ENCODE measurements at regions not wholly inside any gene's neighbourhood (a gene's known extent, or its start where the extent isn't known, plus 50 kb on each side); places are given as distances from the start of the nearest gene placed in this dataset.

GRCh38 chr6:145118224-145118623 lies 617.1 kb downstream of the EPM2A start:
- peaks cover 2% of the 10 kb centered on the region for H3K9me3 Mint-ChIP-seq
- no peak overlapping the region for H3K27ac Mint-ChIP-seq
- H3K4me3 Mint-ChIP-seq = no peak overlapping the region
- H3K36me3 Mint-ChIP-seq (ENCODE audit: low read depth) = no peaks in the 10 kb centered on the region
- no peaks in the 10 kb centered on the region for H3K4me1 Mint-ChIP-seq
- no peaks in the 10 kb centered on the region for H3K27me3 Mint-ChIP-seq (ENCODE audit: low read depth)
- no peak for TF ChIP-seq CTCF (IDR thresholded peaks at IDR 0.05; ENCODE audit: unreplicated experiment in 3 of 3)

DNA sequence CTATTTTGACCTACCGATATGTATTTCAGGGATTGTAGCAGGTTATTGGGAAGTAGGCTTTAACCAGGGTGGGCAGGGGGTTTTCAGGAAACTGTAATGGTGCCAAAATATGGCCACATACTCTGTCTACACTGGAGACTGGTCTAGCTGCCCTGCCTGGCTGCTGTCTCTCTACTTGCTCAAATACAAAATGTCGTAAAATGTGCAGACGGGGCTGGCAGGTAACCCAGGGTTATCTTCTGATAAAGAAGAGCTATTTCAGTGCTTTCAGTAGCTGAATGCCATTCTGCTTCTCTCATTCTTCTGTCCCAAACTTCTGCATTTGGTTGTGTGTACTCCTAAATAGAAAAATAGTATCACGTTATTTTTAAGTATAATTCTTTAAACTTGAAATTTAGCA lies 616.2 kb downstream of the EPM2A start:
- Mint-ChIP-seq H3K27me3 (ENCODE audit: low read depth) (no peaks in the 10 kb centered on the region), H3K36me3 (ENCODE audit: low read depth) (no peaks in the 10 kb centered on the region), H3K9me3 (peaks cover 9% of the 10 kb centered on the region), H3K27ac (no peak overlapping the region), H3K4me1 (no peaks in the 10 kb centered on the region), H3K4me3 (no peak overlapping the region)
- no peak for TF ChIP-seq CTCF (IDR thresholded peaks at IDR 0.05; ENCODE audit: unreplicated experiment in 3 of 3)

DNA sequence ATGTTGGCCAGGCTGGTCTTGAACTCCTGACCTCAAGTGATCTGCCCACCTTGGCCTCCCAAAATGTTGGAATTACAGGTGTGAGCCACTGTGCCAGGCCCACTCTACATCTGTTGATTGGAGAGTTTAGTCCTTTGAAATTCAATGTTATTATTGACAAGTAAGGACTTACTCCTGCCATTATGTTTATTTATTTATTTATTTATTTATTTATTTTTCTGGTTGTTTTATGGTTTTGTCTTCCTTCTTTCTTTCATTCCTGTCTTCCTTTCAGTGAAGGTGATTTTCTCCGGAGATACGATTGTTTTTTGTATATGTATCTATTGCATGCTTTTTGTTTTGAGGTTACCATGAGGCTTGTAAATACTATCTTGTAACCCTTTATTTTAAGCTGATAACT lies 602.6 kb downstream of the EPM2A start:
- H3K9me3 Mint-ChIP-seq = peaks cover 7% of the 10 kb centered on the region
- no peak overlapping the region for H3K4me3 Mint-ChIP-seq
- no peaks in the 10 kb centered on the region for H3K4me1 Mint-ChIP-seq
- H3K27me3 Mint-ChIP-seq (ENCODE audit: low read depth) = no peaks in the 10 kb centered on the region
- TF ChIP-seq CTCF (IDR thresholded peaks at IDR 0.05; ENCODE audit: unreplicated experiment in 3 of 3) = no peak
- no peaks in the 10 kb centered on the region for H3K36me3 Mint-ChIP-seq (ENCODE audit: low read depth)
- H3K27ac Mint-ChIP-seq = no peak overlapping the region

DNA sequence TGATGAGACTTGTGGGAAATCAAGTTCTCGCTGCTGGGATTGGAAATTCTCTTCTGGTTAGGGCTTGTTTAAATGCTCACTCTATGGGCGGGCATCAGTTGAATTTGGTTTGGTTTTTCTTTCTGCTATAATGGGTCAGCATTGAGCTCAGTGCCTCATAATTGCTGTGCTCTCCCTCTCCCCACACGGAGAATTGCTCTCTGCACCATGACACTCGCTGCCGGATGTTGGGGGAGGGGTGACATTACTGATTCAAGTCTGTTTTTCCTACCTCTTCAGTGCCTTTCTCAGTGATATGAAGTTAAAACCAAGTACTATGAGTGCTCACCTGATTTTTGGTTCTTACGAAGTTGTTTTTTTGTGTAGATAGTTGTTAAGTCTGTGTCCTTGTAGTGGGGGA lies 599.6 kb downstream of the EPM2A start:
- Mint-ChIP-seq H3K36me3 (ENCODE audit: low read depth) (no peaks in the 10 kb centered on the region), H3K4me1 (no peaks in the 10 kb centered on the region), H3K4me3 (no peak overlapping the region), H3K27me3 (ENCODE audit: low read depth) (no peaks in the 10 kb centered on the region), H3K9me3 (no peaks in the 10 kb centered on the region), H3K27ac (no peak overlapping the region)
- TF ChIP-seq CTCF (IDR thresholded peaks at IDR 0.05; ENCODE audit: unreplicated experiment in 3 of 3) = no peak

GRCh38 chr6:145137425-145137824 lies 597.9 kb downstream of the EPM2A start:
- H3K27me3 Mint-ChIP-seq (ENCODE audit: low read depth) = no peaks in the 10 kb centered on the region
- no peaks in the 10 kb centered on the region for H3K4me1 Mint-ChIP-seq
- H3K27ac Mint-ChIP-seq = no peak overlapping the region
- no peak overlapping the region for H3K4me3 Mint-ChIP-seq
- no peak for TF ChIP-seq CTCF (IDR thresholded peaks at IDR 0.05; ENCODE audit: unreplicated experiment in 3 of 3)
- no peaks in the 10 kb centered on the region for H3K9me3 Mint-ChIP-seq
- no peaks in the 10 kb centered on the region for H3K36me3 Mint-ChIP-seq (ENCODE audit: low read depth)

GRCh38 chr6:145138469-145139139 lies 596.7 kb downstream of the EPM2A start:
- Mint-ChIP-seq H3K36me3 (ENCODE audit: low read depth) (no peaks in the 10 kb centered on the region), H3K27me3 (ENCODE audit: low read depth) (no peaks in the 10 kb centered on the region), H3K27ac (no peak overlapping the region), H3K9me3 (no peaks in the 10 kb centered on the region), H3K4me1 (no peaks in the 10 kb centered on the region), H3K4me3 (no peak overlapping the region)
- no peak for TF ChIP-seq CTCF (IDR thresholded peaks at IDR 0.05; ENCODE audit: unreplicated experiment in 3 of 3)

All from nephron (organoid).